ENCODE measurements at regions not wholly inside any gene's neighbourhood (a gene's known extent, or its start where the extent isn't known, plus 50 kb on each side); places are given as distances from the start of the nearest gene placed in this dataset.

GRCh38 chr1:239811211-239811885, 280.3 kb upstream of the FMN2 start:
- TF ChIP-seq, protein P1, sequence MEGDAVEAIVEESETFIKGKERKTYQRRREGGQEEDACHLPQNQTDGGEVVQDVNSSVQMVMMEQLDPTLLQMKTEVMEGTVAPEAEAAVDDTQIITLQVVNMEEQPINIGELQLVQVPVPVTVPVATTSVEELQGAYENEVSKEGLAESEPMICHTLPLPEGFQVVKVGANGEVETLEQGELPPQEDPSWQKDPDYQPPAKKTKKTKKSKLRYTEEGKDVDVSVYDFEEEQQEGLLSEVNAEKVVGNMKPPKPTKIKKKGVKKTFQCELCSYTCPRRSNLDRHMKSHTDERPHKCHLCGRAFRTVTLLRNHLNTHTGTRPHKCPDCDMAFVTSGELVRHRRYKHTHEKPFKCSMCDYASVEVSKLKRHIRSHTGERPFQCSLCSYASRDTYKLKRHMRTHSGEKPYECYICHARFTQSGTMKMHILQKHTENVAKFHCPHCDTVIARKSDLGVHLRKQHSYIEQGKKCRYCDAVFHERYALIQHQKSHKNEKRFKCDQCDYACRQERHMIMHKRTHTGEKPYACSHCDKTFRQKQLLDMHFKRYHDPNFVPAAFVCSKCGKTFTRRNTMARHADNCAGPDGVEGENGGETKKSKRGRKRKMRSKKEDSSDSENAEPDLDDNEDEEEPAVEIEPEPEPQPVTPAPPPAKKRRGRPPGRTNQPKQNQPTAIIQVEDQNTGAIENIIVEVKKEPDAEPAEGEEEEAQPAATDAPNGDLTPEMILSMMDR (IDR thresholded peaks at IDR 0.05; ENCODE audit: borderline replicate concordance, control extremely low read depth, extremely low read depth, insufficient read depth, missing control alignments): no peak
- DNase-seq (ENCODE audit: low spot score): no peak
- in situ Hi-C loops (cut with MboI; ENCODE audit: low sequenced_read_pairs, unreplicated experiment): no loop called here

DNA sequence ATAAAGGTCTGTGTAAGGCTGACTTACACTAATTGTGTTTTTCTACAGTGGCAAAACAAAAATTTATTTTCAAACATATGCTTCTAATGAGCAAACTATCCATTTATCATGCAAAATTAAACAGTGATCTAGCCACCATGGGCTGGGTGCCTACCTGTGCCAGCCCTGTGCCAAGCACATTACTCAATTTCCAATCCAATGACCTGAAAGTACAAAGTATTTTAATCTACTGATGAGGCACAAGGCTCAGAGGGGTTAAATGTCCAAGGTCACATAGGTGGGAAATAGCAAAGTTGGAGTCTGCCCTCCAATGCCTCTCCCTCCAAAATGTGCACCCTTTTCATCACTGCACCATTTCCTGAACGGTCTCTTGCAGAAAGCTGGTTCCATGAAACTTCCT, 279.1 kb upstream of the FMN2 start:
- TF ChIP-seq, protein P1 (IDR thresholded peaks at IDR 0.05; ENCODE audit: borderline replicate concordance, control extremely low read depth, extremely low read depth, insufficient read depth, missing control alignments): no peak
- in situ Hi-C loops (cut with MboI; ENCODE audit: low sequenced_read_pairs, unreplicated experiment): no loop called here
- DNase-seq (ENCODE audit: low spot score): no peak

DNA sequence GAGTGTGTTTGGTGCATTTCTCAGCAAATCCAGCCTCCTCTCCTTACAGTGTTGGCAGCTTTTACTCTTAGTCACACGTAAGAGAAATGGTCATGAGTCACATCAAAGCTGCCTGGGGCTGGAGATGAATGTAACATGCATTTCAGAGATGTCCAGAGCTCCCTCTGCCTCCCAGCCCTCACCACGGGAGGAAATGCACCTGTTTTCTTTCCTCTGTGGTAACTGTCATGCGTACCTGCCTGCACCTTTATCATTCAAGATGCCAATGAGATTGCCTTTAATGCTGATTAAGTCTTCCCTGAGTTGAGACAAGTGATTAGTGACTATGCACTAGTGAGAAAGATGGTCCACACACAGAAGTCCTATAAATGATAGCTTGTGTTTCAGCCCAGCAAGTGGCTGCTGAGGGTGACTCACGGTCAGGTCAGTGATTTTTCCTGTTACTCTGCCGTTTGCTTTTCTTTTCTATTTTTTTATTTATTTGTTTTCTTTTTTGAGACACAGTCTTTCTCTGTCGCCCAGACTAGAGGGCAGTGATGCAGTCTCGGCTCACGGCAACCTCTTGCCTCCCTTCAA, 277.3 kb upstream of the FMN2 start:
- TF ChIP-seq, protein P1 (IDR thresholded peaks at IDR 0.05; ENCODE audit: borderline replicate concordance, control extremely low read depth, extremely low read depth, insufficient read depth, missing control alignments): no peak
- DNase-seq (ENCODE audit: low spot score): no peak
- in situ Hi-C loops (cut with MboI; ENCODE audit: low sequenced_read_pairs, unreplicated experiment): no loop called here

- DNase-seq (ENCODE audit: low spot score): no peak
- in situ Hi-C loops (cut with MboI; ENCODE audit: low sequenced_read_pairs, unreplicated experiment): no loop called here
- TF ChIP-seq, protein P1 (IDR thresholded peaks at IDR 0.05; ENCODE audit: borderline replicate concordance, control extremely low read depth, extremely low read depth, insufficient read depth, missing control alignments): no peak
These were observed 276.6 kb upstream of the FMN2 start for GRCh38 chr1:239815074-239815473.

DNA sequence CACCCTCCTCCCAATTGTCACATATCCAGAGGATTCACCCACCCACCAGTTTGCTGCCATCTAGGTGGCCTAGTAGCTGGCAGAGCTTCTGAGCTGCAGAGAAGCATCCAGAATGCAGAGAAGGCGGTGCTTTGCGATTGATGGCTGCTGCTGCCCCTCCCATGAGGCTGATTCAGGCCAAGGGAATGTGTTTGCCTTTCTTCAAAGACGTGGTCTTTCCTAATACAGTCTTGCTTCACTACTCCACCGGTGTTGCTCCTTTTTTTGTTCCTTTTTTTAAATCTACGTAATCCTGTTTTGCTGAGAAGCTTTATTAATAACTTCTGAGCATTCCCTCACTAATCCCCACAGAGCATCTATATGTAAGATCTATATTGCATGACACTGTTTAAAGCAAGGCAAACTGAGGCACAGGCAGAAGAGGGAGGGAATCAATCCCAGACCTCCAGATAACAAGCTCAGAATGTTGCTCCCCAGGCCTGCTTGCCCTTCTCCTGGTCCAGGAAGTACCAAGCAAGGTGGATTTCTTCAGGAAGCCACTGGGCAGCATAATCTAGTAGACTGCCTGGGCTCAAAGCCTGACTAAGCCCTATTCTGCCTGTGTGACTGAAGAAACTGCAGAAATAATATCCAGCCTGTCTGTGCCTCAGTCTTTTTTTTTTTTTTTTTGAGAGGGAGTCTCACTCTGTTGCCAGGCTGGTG, 275.5 kb upstream of the FMN2 start:
- no peak for DNase-seq (ENCODE audit: low spot score)
- in situ Hi-C loops (cut with MboI; ENCODE audit: low sequenced_read_pairs, unreplicated experiment): no loop called here
- TF ChIP-seq, protein P1 (IDR thresholded peaks at IDR 0.05; ENCODE audit: borderline replicate concordance, control extremely low read depth, extremely low read depth, insufficient read depth, missing control alignments): no peak

GRCh38 chr1:239817276-239817675, 274.4 kb upstream of the FMN2 start:
- DNase-seq (ENCODE audit: low spot score): no peak
- in situ Hi-C loops (cut with MboI; ENCODE audit: low sequenced_read_pairs, unreplicated experiment): no loop called here

More at GRCh38 chr1:239817276-239817675, 274.4 kb upstream of the FMN2 start:
- TF ChIP-seq, protein P1 (IDR thresholded peaks at IDR 0.05; ENCODE audit: borderline replicate concordance, control extremely low read depth, extremely low read depth, insufficient read depth, missing control alignments): no peak
